GM23338 (cell line): ENCODE measurements at regions not wholly inside any gene's neighbourhood (a gene's known extent, or its start where the extent isn't known, plus 50 kb on each side); places are given as distances from the start of the nearest gene placed in this dataset.

ENCODE experiments used
- EZH2 ChIP-seq: fragments of 200-600 bp; sonication (generic); IDR thresholded peaks from one replicate; pipeline ENCODE4 v1.8.0; 2017; ENCODE audit warnings: antibody characterized with exemption, mild to moderate bottlenecking, low read depth; ENCODE audit not compliant: unreplicated experiment
- JUNB ChIP-seq: IDR thresholded peaks from one replicate; pipeline ENCODE4 v1.6.1; 2016; ENCODE audit warnings: antibody characterized with exemption; ENCODE audit not compliant: unreplicated experiment
- POLR2AphosphoS5 ChIP-seq: IDR thresholded peaks from 2 replicates; pipeline ENCODE4 v1.6.1; 2016; ENCODE audit warnings: antibody characterized with exemption, low read depth
- REST ChIP-seq: IDR thresholded peaks from one replicate; pipeline ENCODE4 v1.6.1; 2018; ENCODE audit warnings: antibody characterized with exemption; ENCODE audit not compliant: unreplicated experiment
- TF ChIP-seq, protein P1 (sequence below), 2 experiments: fragments of 200-600 bp in 1 of 2; sonication (generic) in 1 of 2; conservative IDR thresholded peaks; 2 replicates each; pipeline versions ENCODE4 v1.5.1 to v1.6.1; 2016 to 2017; ENCODE audit warnings: antibody characterized with exemption in 2 of 2, low read depth in 2 of 2, mild to moderate bottlenecking in 2 of 2, moderate library complexity in 1 of 2

DNA sequence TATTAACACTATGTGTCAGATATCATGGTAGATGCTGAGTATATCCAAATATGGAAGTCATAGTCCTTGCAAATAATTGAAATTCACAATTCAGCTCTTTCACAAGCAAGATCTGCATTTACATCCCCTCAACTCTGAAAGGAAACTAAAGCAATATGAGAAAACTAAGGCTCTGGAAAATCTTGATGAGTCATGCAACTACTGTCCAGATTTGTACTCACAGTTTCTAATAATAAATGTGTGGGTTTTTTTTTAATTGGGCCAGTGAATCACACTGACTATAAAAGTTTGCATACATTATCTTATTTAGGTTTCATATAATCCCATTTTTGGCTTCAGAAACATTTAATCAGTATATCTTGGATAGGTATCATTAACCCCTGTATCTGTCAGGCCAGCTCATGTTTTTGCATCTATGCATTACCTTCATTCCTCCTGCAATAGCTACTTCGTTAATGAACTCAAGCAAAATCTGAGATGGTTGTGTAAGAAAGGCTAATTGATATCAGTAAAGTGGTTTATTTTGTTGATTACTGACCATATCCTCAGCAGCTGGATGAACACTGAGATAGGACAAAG lies 58.7 kb upstream of the PRR16 start:
- no peak for TF ChIP-seq POLR2AphosphoS5
- TF ChIP-seq, protein P1, sequence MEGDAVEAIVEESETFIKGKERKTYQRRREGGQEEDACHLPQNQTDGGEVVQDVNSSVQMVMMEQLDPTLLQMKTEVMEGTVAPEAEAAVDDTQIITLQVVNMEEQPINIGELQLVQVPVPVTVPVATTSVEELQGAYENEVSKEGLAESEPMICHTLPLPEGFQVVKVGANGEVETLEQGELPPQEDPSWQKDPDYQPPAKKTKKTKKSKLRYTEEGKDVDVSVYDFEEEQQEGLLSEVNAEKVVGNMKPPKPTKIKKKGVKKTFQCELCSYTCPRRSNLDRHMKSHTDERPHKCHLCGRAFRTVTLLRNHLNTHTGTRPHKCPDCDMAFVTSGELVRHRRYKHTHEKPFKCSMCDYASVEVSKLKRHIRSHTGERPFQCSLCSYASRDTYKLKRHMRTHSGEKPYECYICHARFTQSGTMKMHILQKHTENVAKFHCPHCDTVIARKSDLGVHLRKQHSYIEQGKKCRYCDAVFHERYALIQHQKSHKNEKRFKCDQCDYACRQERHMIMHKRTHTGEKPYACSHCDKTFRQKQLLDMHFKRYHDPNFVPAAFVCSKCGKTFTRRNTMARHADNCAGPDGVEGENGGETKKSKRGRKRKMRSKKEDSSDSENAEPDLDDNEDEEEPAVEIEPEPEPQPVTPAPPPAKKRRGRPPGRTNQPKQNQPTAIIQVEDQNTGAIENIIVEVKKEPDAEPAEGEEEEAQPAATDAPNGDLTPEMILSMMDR (conservative IDR thresholded peaks at IDR 0.05; ENCODE audit: low read depth in 2 of 2), result no peak
- TF ChIP-seq EZH2, result no peak
- TF ChIP-seq JUNB, result no peak
- TF ChIP-seq REST, result no peak
